ENCODE measurements at regions not wholly inside any gene's neighbourhood (a gene's known extent, or its start where the extent isn't known, plus 50 kb on each side); places are given as distances from the start of the nearest gene placed in this dataset.

DNA sequence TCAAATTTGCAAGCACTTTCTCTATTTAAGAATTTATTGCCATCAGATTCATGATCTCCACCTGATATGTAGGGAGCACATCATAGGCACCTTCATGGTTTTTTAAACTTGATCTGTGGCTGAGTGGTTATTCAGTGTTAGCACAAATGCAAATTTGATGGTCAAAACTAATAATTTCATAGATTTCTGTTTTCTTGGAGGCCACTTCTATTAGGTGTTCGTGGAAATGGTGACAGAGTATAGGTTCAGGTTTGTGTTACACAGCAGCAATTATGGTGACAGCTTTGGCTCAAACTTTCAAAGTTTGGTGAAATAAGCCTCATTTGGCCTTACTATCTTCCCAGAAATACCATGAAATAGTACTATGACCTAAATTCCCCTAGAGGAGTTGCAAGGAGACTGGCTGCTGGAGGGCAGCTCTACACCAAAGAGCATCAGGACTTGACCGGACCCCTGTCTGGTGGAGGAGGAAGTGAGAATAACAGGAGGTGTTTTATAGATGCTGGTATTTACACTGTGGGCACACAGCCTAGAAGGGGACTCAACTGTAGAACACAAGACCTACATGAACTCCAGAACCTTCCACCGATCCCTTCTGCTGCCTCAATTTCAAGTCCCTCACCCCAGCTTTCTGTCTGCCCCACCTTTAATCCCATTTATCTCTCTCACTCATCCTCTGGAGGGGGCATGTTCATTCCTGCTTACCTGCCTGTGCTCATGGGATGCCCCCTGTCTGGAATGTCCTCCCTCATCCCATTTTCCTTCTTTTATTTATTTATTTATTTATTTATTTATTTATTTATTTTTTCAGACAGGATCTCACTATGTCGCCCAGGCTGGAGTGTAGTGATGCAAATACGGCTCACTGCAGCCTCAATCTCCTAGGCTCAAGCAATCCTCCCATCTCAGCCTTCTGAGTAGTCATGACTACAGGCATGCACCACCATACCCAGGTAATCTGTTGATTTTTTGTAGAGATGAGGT lies 132.9 kb upstream of the SIX2 start:
- DNase-seq (ENCODE audit: low read depth) = no peak

DNA sequence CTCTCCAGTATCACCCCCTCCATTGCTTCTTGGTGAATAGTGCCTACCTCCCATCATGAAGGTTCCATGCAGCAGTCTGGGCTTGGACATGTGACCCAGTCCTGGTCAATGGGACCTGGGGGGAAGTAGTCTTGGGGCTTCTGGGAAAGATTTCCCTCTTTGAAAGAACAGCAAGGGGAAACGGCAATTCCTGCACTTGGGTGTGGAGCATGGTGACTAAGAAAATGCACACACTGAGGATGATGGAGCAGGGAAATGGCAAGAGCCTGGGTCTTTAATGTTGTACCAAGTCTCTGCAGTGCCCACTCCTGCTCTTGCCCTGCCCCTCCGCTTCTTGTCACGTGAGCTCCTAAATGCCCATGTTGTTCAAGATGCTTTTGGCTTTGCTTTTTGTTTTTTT lies 131.4 kb upstream of the SIX2 start:
- no peak for DNase-seq (ENCODE audit: low read depth)

DNA sequence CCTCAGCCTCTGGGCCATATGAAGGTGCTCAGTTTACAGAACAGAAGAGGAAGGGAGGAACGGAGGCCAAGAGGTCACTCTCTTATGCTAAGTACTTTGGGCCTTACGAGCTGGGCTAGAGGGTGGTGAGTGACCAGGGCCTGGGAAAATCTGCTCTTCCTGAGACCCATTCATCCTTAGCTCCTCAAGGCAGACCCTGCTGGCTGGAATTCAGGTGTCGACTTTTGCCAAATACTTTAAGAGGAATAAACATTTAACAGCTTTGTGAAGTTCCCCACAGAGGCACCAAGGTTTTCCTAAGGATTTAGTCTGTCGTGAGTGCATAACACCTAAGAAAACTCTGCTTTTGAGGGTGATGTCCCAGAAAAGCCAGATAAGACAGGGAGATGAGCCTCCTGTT lies 129.7 kb upstream of the SIX2 start:
- no peak for DNase-seq (ENCODE audit: low read depth)

DNA sequence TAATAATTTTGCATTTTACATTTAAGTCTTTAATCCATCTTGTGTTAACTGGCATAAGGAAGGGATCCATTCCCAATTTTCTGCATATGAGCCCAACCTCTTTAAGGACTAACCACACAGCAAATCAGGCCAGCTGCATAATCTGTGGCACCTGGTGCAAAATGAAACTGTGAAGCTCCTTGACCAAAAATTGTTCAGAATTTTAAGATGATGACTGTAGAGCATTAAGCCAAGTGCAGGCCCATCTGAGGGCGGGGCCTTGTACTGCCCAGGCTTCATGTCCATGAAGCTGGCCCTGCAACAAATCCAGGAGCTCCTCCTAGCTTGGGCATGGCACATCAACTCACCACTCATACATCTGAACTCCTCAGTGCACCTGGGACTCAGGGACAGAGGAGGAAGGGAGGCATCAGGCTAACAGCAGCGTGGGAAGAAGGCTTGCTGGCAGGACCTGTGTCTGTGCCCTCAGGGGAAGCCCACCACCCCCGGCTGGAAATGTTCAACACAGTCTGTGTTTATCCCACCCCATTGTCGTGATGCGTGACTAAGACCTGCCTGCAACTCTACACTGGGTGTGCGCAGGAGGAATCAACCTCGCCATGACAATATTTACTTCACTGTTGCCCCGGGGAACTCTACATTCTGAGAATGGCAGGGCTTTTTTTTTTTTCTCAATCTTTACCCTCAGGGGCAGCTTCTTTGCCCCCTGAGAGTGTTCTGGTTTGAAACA lies 128.9 kb upstream of the SIX2 start:
- no peak for DNase-seq (ENCODE audit: low read depth)

DNA sequence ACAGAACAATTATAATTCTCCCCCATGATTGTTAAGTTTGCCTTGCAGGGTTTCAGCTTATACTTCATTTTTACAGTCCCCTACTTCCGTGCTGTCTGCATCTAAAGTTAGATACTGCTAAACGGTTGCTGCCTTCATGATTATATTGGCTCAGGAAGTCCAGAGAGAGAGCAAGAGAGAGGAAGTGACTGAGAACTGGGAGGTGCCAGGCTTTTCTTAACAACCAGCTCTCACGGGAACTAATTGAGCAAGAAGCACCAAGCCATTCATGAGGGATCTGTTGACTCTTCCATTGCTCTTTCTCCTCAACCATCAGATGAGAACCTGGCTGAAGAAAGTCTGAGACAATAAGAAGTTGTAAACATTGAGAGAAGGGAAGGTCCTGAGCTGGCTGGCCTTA lies 125.5 kb upstream of the SIX2 start:
- peak; percentile 51 for DNase-seq (ENCODE audit: low read depth)

DNA sequence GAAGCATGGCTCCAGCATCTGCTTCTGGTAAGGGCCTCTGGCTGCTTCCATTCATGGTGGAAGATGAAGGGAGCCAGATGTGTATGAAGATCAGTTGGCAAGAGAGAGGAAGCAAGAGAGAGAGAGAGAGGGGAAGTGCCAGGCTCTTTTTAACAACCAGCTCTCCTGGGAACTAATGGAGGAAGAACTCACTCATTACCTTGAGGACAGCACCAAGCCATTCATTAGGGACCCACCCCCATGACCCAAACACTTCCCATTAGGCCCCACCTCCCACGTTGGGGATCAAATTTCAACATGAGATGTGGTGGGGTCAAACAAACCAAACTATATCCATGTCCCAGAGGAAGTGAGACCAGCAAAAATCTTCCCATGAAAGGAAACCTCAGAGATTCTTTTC lies 124.8 kb upstream of the SIX2 start:
- peak; percentile 20 for DNase-seq (ENCODE audit: low read depth)

DNA sequence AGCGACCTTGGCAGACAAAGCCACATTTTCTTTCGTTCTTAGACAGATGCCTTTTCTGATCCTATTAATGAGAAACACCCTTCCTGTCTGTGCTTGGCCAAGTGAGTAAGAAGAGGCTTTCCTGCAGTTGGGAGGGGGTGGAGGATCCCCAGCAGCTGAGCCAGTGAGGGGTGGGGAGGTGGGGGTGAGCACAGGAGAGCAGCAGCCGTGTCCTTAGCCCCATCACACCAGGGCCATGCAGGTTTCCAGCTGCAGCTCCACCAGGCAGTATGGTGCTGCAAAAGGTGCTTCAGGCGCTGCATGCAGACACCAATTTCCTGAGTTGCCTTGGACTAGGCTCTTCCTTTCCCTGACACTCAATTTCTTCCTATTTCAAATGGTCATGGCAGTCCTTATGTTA lies 123.3 kb upstream of the SIX2 start:
- no peak for DNase-seq (ENCODE audit: low read depth)

DNA sequence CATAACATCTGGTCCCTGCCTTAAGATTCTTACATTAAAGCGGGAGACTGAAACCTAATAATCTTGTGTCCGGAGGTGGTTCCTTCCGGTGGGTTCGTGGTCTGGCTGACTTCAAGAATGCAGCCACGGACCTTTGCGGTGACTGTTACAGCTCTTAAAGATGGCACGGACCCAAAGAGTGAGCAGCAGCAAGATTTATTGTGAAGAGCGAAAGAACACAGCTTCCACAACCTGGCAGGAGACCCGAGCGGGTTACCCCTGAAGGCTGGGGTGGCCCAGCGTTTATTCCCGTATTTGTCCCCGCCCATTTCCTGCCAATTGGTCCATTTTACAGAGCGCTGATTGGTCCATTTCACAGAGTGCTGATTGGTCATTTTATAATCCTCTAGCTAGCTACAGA lies 122.3 kb upstream of the SIX2 start:
- no peak for DNase-seq (ENCODE audit: low read depth)

DNA sequence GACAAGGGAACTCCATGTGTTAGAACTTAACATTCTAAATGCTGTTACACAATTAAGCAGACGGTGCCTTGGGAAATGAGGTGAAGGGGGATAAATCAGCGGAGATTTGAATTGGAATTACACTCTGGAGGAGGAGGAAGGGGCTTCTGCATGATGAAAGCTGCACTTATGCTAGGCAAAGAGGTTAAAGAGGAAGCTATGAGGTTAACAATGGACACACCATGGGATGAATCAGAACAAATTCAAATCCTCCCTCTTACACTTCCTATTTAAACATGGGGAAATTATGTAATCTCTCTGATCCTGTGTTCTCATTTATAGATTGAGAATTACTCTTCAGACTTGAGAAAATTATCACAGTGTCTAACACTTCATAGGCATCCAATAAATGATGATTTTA lies 121.5 kb upstream of the SIX2 start:
- DNase-seq (ENCODE audit: low read depth) = no peak

DNA sequence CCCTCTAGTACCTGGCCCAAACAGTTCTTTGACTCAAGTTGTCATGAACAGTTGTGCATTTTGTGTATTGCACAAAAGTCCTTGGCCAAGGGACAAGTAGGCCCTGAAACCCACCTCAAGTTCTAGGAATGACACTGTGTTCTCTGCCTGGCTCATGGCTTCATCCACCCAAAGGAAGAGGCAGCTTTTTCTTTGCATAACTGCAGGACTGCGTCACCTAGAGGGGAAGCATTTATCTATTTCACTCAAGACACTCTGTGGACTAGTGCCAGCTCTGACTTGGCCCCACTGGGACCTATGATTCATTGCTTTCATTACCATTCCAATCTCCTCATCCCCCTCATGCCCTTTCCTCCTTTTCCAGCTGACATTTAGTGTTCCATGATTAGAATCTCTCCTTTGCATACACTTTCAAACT lies 119.3 kb upstream of the SIX2 start:
- peak; percentile 99 for DNase-seq (ENCODE audit: low read depth)

DNA sequence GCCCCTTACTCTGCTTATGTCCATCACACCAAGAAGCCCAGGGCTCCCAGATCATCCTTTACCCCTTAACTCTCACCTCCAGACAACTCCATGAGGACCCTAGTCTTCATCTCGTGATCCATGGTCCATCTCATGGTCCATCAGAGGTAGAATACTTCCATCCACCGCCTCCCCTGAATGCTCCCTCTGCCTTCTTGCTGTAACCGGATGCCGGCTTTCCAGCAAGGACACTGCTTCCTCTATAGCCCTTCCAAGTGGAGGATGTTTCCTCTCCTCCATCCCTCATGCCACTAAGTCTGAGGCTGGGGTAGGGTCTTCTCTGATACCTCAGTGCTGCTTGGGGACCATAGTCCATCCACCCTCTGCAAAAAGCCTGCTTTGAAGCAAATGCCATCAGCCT lies 118.6 kb upstream of the SIX2 start:
- DNase-seq (ENCODE audit: low read depth) = no peak

DNA sequence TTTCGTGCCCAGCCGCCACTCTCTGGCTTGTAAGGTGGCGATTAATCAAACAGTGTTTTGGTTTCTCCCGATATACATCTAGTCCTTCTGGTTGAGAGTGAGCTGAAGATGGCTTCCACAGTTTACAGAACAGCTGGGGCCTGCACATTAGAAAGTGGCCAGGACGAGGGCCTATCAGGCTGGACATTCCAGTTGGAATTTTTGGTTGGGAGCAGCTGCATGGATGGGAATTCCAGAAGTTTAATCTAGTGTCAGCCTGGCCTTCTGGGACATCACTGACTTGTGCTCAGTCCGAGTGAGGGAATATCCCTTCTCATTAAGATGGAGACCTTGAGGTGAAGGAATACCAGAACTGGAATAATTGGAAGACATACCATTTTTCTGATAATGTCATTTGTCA lies 118.1 kb upstream of the SIX2 start:
- no peak for DNase-seq (ENCODE audit: low read depth)

DNA sequence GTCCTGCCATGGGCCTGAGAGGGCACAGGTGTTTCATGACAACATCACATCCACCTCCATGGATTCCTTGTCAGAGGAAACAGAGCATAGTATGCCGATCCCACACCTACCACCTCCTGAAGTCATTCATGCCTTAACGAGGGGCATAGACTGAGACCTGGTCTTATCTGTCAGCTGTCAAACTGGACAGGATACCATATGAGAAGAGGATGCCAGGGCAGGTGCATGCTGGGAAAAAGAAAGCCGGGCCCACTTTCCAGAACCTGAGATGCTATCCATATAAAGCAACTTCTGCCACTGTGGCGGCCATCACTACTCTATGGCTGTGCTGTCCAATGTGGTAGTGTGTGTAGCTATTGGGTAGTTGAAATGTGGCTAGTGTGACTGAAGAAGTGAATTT lies 116.0 kb upstream of the SIX2 start:
- no peak for DNase-seq (ENCODE audit: low read depth)

DNA sequence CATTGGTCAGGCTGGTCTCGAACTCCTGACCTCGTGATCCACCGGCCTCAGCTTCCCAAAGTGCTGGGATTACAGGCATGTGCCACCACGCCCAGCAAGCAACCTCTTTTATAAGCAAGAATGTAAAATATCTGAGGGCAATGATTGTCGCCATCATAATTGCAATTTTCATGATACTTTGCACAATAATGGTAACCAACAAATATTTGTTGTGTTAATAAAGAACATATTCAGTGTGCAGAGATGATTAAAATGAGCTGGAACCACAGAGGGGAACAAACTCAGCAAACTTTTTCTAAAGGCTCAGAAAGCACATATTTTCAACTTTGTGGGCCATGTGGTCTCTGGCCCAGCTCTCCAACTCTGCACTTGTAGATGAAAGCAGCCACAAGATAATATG lies 115.2 kb upstream of the SIX2 start:
- DNase-seq (ENCODE audit: low read depth) = no peak

DNA sequence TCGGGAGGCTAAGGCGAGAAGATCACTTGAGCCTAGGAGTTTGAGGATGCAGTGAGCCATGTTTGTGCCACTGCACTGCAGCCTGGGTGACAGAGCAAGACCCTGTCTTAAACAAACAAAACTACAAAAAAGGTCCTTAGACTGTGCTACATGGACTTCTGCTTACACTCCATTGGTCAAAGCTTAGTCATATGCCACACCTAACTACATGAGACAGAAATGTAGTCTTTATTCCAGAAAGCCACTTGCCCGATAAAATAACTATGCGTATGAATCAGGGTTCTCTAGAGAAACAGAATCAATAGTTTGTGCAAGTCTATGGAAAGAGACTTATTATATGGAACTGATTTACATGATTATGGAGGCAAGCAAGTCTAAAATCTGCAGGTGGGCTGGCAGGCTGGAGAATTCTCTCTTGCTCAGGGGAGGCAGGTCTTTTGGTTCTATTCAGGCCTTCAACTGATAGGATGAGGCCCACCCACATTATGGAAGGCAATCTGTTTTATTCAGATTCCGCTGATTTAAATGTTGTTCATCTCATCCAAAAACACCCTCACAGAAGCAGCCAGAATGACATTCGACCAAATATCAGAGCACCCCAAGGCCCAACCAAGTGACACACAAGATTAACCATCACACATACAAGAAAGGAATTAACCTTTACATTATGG lies 114.4 kb upstream of the SIX2 start:
- no peak for DNase-seq (ENCODE audit: low read depth)

DNA sequence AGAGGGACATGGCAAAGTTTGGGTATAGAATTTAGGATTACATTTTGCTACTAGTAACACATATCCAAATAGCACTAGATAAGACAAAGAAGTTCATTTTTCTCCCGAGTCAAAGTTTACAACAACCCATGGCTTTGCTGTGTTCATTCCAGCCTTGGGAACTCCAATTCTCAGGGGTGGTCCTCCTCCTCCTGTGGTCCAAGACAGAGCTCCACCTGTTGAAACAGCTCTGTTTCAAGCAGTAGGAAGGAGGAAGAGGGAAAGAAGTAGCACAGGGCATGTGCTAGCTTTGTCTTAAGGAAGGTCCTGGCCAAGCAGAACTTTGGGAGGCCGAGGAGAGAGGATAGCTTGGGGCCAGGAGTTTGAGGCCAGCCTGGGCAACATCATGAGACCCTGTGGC lies 113.8 kb upstream of the SIX2 start:
- DNase-seq (ENCODE audit: low read depth) = no peak

DNA sequence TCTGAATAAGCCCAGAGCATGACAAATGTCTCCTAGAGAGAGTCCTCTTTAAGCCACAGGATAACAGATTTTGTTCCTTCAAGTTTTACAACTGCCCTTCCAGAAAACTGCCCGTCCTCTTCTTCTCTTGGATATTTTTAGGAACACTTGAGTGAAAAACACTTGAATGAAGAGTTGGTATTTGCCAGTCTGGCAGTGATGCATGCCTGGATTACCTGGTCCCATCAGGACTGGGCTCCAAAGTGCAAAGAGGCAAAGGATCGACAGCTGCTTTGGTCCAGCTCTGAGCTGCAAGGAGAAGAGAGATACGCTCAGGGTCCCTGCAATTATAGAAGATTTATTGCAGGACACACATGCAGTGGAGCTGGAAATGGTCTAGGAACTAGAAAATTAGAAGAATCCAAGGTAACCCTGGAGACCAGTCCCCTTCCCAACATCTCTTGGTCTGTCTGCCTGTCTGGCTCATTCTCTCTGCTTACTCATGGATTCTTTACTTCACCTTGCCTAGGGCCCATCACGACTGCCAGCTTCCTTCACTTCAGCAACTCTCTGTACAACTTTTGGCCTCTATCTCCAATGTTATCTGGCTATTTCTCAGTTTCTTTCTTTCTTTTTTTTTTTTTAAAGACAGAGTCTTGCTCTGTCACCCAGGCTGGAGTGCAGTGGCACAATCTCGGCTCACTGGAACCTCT lies 112.1 kb upstream of the SIX2 start:
- DNase-seq (ENCODE audit: low read depth) = peak; percentile 12

DNA sequence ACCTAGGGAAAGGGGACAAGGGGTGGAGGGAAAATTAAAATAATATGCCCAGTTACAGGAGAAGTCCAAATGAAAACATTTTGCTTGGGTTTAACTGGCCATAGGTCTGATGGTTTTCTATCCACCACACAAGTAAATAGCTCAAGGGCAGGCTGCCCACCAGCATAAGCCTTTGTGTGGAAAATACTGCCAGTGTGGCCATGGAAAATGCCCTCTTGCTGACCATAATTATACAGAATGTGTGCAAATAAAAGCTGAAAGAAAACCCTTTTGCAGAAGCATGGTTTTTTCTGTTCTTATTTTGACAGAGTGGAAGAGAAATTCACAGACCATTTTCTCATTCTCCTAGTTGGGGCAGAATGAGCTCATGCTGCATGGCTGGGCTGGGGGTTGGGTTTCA lies 111.3 kb upstream of the SIX2 start:
- peak; percentile 23 for DNase-seq (ENCODE audit: low read depth)

DNA sequence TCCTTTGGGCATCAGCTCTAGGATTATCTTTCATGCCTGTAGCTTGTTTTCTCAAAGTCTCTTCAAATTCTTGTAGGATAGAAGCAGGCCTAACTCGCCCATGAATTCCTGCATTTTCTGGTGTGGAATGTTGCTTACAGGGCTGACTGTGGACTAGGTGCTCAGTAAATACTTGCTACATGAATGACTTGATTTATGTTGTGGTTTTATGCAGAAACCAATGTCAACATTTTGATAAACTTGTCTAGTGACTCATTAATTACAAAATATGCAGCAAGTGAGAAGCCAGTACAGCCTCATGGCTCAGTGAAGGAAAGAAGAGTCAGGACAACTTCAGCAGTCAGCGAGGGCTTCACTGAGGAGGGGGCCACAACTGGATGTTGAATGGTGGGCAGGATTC lies 110.6 kb upstream of the SIX2 start:
- peak; percentile 97 for DNase-seq (ENCODE audit: low read depth)

DNA sequence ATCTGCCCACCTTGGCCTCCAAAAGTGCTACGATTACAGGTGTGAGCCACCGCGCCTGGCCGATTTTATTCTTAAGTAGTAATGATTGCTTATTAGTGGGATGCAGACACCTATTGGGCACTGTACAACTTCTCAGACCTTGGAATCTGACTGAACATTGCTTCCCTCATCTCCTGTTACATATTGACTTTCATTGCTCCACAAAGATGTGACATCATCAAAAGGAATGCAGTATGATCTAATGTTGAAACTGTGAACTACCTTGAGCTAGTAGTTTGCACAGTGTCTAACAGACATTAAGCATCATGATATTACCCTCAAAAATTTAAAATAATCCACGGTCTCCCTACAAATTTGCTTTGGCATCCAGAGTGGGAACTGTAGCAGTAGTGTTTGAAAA lies 109.8 kb upstream of the SIX2 start:
- DNase-seq (ENCODE audit: low read depth) = peak; percentile 65

DNA sequence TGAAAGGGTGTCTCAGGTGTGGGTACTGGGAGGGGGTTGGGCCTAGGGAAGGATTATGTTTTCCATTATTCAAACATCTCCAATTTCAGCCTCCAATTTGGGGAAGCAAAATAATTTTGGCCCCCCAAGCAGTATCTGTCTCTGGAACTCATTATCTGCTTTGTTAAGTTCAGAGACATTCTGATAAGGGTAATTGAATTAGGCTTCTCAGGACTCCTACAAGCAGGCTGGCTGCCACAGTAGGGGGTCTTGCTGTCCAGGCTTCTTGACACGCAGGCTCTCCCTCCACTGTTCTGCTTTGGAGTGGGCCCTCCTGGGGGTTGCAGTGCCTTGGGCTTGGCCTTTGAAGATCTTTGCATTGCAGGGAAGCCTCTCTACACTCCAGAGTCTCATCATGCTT lies 108.1 kb upstream of the SIX2 start:
- DNase-seq (ENCODE audit: low read depth) = no peak

DNA sequence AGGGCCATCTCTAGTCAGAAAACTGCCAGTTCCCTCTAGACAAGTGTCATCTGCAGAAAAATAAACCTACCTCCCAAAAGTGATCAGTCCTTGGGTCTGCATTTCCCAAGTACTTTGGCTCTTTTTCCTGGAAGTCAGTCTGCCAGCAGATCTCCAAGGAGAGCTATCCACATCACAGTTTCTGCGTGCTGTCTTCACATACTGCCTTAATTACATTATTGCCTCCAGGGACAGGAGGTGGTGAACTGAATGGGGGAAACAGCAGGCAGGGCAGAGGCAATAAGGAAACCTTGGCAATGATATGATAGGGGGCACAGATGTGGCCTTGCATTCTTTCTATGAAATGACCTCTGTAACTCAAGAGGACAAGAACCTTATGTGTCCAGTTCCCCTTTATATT lies 105.9 kb upstream of the SIX2 start:
- no peak for DNase-seq (ENCODE audit: low read depth)

Measured in EH (cell line).